ENCODE measurements at regions not wholly inside any gene's neighbourhood (a gene's known extent, or its start where the extent isn't known, plus 50 kb on each side); places are given as distances from the start of the nearest gene placed in this dataset.
"Not testable (repeated sequence)": the region's sequence is repeated elsewhere in the genome, so short reads cannot be mapped to it uniquely, and the experiment has no call there.

DNA sequence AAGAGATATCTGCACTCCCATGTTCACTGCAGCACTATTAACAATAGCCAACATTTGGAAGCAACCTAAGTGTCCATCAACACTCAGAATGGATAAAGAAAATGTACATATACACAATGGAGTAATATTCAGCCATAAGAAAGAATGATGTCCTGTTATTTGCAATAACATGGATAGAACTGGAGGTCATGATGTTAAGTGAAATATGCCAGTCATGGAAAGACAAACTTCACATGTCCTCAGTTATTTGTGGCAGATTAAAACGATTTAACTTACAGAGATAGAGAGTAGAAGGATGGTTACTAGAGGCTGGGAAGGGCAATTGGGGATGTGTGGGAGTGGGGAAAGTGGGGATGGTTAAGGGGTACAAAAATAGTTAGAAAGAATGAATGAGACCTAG, 110.3 kb upstream of the PCSK5 start:
- Mint-ChIP-seq H3K27ac (no peak overlapping the region), H3K36me3 (no peaks in the 10 kb centered on the region)
- no peak for ATAC-seq (replicated peaks)

DNA sequence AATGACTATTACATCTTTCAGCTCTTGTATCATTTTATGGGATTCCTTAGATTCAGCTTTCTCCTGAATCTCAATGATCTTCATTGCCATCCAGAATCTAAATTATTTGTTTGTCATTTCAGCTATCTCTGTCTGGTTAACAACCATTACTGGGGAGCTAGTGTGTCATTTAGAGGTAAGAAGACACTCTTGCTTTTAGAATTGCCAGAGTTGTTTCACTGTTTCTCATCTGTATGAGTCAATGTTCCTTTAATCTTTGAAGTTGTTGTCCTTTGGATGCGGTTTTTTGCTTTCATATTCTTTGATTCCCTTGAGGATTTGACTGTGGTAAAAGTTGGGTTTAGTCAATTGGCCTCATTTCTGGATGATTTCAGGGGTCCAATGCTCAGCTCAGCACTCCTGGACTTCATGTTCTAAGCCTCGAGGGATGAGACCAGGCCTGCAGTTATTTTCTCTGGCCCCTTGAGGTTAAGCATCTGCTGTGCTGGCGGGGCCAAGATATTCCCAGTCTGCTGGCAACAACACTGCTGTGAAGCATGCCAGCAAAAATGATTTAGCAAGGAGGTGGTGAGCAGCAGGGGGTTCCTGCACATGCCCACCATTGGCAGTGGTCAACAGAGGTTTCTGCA, 102.4 kb upstream of the PCSK5 start:
- Mint-ChIP-seq H3K36me3 (no peaks in the 10 kb centered on the region), H3K9me3 (peaks cover 3 to 16% of the 10 kb centered on the region in 2 donors), H3K27me3 (no peaks in the 10 kb centered on the region), H3K4me3 (no peak overlapping the region), H3K27ac (no peak overlapping the region), H3K4me1 (no peaks in the 10 kb centered on the region)
- no peak for DNase-seq
- ATAC-seq (replicated peaks) = no peak

More for the DNA sequence above, 110.3 kb upstream of the PCSK5 start:
- Mint-ChIP-seq H3K4me3 (no peak overlapping the region), H3K27me3 (no peaks in the 10 kb centered on the region), H3K9me3 (peaks cover 8 to 11% of the 10 kb centered on the region in 2 donors), H3K4me1 (no peaks in the 10 kb centered on the region)
- DNase-seq = no peak

DNA sequence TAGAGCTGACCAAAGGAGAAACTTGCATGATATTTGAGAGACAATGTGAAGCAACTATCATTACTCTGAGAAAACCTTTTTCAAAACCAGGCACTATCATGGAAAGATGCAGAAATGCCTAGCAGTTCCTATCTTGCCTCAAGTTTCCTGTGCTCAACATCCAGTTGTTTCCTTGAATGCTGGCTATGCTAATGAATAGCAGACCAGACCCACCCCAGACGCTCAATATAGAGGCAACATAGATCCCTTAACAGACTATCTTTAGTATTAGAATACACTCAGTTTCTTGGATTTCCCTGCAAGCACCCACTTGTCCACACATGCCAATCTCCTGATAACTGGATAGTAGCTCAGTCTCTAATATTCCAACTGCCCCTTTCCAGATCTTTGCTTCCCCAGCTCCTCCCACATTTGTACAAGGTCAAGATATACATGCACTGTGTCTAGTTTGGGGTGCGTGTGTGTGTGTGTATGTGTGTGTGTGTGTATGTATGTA, 93.3 kb upstream of the PCSK5 start:
- no peaks in the 10 kb centered on the region for H3K4me1 Mint-ChIP-seq
- no peaks in the 10 kb centered on the region for H3K9me3 Mint-ChIP-seq
- ATAC-seq (replicated peaks) (no peak), DNase-seq (no peak)
- H3K36me3 Mint-ChIP-seq = no peaks in the 10 kb centered on the region
- H3K27ac Mint-ChIP-seq = no peak overlapping the region
- peaks cover 0 to 5% of the 10 kb centered on the region in 2 donors for H3K27me3 Mint-ChIP-seq
- H3K4me3 Mint-ChIP-seq = no peak overlapping the region

DNA sequence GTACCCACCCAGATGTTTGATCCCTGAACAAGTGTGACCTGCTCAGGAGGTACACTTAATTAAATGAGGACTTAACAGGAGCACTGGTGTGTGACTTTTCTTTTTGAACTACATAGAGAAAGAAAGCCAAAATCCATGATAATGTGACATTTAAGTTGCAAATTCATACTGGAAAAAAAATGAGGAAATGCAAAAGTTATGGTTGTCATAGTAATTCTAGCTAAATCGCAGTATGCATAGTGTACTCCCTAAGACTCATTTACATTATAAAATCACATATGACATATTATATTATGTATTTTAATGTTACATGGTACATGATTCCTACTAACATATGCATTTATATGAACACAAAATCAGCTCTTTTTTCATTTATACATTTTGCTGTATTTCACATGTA, 92.0 kb upstream of the PCSK5 start:
- Mint-ChIP-seq H3K4me3 (no peak overlapping the region), H3K9me3 (no peaks in the 10 kb centered on the region), H3K27ac (no peak overlapping the region), H3K36me3 (no peaks in the 10 kb centered on the region), H3K27me3 (peaks cover 0 to 5% of the 10 kb centered on the region in 2 donors), H3K4me1 (no peaks in the 10 kb centered on the region)
- no peak for DNase-seq
- ATAC-seq (replicated peaks) = no peak

- DNase-seq (no peak), ATAC-seq (replicated peaks) (no peak)
- Mint-ChIP-seq H3K27ac (no peak overlapping the region), H3K27me3 (no peaks in the 10 kb centered on the region), H3K4me1 (no peaks in the 10 kb centered on the region), H3K4me3 (no peak overlapping the region), H3K36me3 (no peaks in the 10 kb centered on the region), H3K9me3 (no peaks in the 10 kb centered on the region)
These were observed 87.3 kb upstream of the PCSK5 start for GRCh38 chr9:75803130-75803529.

GRCh38 chr9:75810063-75810462, 80.4 kb upstream of the PCSK5 start:
- H3K4me1 Mint-ChIP-seq = no peaks in the 10 kb centered on the region
- no peaks in the 10 kb centered on the region for H3K27me3 Mint-ChIP-seq
- H3K27ac Mint-ChIP-seq = no peak overlapping the region
- H3K4me3 Mint-ChIP-seq = no peak overlapping the region
- no peak for DNase-seq
- no peaks in the 10 kb centered on the region for H3K36me3 Mint-ChIP-seq
- H3K9me3 Mint-ChIP-seq = peaks cover 12 to 13% of the 10 kb centered on the region in 2 donors
- no peak for ATAC-seq (replicated peaks)

- Mint-ChIP-seq H3K27me3 (no peaks in the 10 kb centered on the region), H3K9me3 (peaks cover 12 to 17% of the 10 kb centered on the region in 2 donors)
These were observed 78.8 kb upstream of the PCSK5 start for GRCh38 chr9:75811692-75812091.

DNA sequence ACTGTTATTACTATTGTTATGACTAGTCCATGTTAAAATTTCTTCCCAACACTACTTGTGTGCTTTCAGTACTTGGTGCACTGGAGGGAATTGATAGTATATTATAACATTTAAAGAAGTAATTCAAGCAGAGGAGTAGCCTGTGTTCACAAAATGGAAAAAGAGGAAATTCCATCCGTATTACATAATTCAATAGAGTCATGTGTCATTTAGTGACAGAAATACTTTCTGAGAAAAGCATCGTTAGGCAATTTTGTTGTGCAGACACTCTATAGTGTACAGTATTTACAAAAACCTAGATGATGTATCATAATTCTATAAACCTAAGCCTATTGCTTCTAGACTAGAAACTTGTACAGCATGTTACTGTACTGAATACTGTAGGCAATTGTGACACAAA, 78.3 kb upstream of the PCSK5 start:
- Mint-ChIP-seq H3K27ac (no peak overlapping the region), H3K4me3 (no peak overlapping the region), H3K36me3 (no peaks in the 10 kb centered on the region), H3K9me3 (peaks cover 12 to 19% of the 10 kb centered on the region in 2 donors), H3K27me3 (no peaks in the 10 kb centered on the region), H3K4me1 (no peaks in the 10 kb centered on the region)
- no peak for DNase-seq
- ATAC-seq (replicated peaks) = no peak

More at GRCh38 chr9:75811692-75812091, 78.8 kb upstream of the PCSK5 start:
- Mint-ChIP-seq H3K27ac (no peak overlapping the region), H3K36me3 (no peaks in the 10 kb centered on the region), H3K4me3 (no peak overlapping the region), H3K4me1 (no peaks in the 10 kb centered on the region)
- no peak for ATAC-seq (replicated peaks)
- no peak for DNase-seq

DNA sequence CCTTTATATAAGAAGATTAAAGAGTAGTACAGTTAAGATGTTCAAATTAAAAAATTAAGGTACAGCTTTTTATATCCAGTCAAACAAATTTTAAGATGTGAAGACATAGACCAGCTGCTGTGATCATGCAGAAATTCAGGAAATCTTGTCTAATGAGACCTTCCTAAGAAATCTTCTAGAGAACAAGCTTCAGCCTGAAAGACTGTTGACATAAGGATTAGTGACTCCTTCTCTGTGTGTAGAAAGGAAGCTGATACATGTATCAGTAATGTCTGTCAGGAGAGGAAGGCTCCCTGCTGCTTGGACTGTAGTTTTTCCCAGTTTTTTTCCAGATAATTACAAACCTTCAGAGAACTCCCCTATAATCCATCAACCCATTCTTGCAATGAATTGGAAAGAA, 75.8 kb upstream of the PCSK5 start:
- DNase-seq = no peak
- no peaks in the 10 kb centered on the region for H3K27me3 Mint-ChIP-seq
- ATAC-seq (replicated peaks) = no peak
- H3K27ac Mint-ChIP-seq = no peak overlapping the region
- no peak overlapping the region for H3K4me3 Mint-ChIP-seq
- H3K9me3 Mint-ChIP-seq = peaks cover 12 to 23% of the 10 kb centered on the region in 2 donors
- no peaks in the 10 kb centered on the region for H3K36me3 Mint-ChIP-seq
- no peaks in the 10 kb centered on the region for H3K4me1 Mint-ChIP-seq

GRCh38 chr9:75820471-75821115, 69.9 kb upstream of the PCSK5 start:
- H3K9me3 Mint-ChIP-seq = peaks cover 0 to 10% of the 10 kb centered on the region in 2 donors
- ATAC-seq (replicated peaks) = not testable (repeated sequence)
- H3K27me3 Mint-ChIP-seq = peaks cover 0 to 11% of the 10 kb centered on the region in 2 donors

DNA sequence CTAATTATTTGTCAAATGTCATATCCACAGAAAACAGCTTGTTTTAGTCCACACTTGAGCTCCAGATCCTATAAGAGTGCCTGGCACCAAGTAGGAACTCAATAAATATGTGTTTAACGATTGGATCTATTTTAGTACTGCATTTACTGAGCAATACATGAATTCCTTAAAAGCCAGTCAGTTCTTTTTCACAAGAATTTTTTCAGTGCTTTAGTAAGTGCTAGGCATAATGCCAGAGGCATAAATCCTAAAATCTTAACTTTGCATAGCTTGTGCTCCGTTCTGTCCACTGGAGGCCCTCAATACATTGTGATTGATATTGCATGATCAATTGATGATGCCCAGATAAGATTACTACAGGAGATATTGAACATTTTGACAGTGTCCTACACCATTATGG, 67.3 kb upstream of the PCSK5 start:
- H3K27me3 Mint-ChIP-seq = peaks cover 0 to 14% of the 10 kb centered on the region in 2 donors
- no peak for ATAC-seq (replicated peaks)
- peaks cover 0 to 2% of the 10 kb centered on the region in 2 donors for H3K36me3 Mint-ChIP-seq
- DNase-seq = no peak
- no peak overlapping the region for H3K4me3 Mint-ChIP-seq
- H3K9me3 Mint-ChIP-seq = peaks cover 0 to 7% of the 10 kb centered on the region in 2 donors
- no peaks in the 10 kb centered on the region for H3K4me1 Mint-ChIP-seq
- no peak overlapping the region for H3K27ac Mint-ChIP-seq

More at GRCh38 chr9:75820471-75821115, 69.9 kb upstream of the PCSK5 start:
- not testable (repeated sequence) for H3K4me1 Mint-ChIP-seq, H3K4me3 Mint-ChIP-seq, H3K27ac Mint-ChIP-seq, DNase-seq, H3K36me3 Mint-ChIP-seq

- DNase-seq (no peak), ATAC-seq (replicated peaks) (no peak)
- Mint-ChIP-seq H3K9me3 (peaks cover 0 to 6% of the 10 kb centered on the region in 2 donors), H3K4me1 (no peaks in the 10 kb centered on the region), H3K36me3 (peaks cover 0 to 2% of the 10 kb centered on the region in 2 donors), H3K4me3 (no peak overlapping the region), H3K27ac (no peak overlapping the region), H3K27me3 (peaks cover 0 to 14% of the 10 kb centered on the region in 2 donors)
These were observed 65.5 kb upstream of the PCSK5 start for GRCh38 chr9:75824816-75825568.

- H3K4me1 Mint-ChIP-seq = no peaks in the 10 kb centered on the region
- no peak for ATAC-seq (replicated peaks)
- H3K4me3 Mint-ChIP-seq = no peak overlapping the region
- DNase-seq = no peak
- peaks cover 0 to 2% of the 10 kb centered on the region in 2 donors for H3K36me3 Mint-ChIP-seq
- peaks cover 0 to 6% of the 10 kb centered on the region in 2 donors for H3K9me3 Mint-ChIP-seq
- peaks cover 0 to 10% of the 10 kb centered on the region in 2 donors for H3K27me3 Mint-ChIP-seq
- H3K27ac Mint-ChIP-seq = no peak overlapping the region
These were observed 64.2 kb upstream of the PCSK5 start for GRCh38 chr9:75826314-75826713.

- Mint-ChIP-seq H3K27me3 (peaks cover 0 to 3% of the 10 kb centered on the region in 2 donors), H3K4me3 (no peak overlapping the region), H3K27ac (no peak overlapping the region), H3K9me3 (peaks cover 0 to 6% of the 10 kb centered on the region in 2 donors), H3K36me3 (peaks cover 0 to 2% of the 10 kb centered on the region in 2 donors), H3K4me1 (no peaks in the 10 kb centered on the region)
- ATAC-seq (replicated peaks) (no peak), DNase-seq (no peak)
These were observed 60.2 kb upstream of the PCSK5 start for GRCh38 chr9:75830303-75830702.
